Neural cell (in vitro differentiated cells): ENCODE measurements at regions not wholly inside any gene's neighbourhood (a gene's known extent, or its start where the extent isn't known, plus 50 kb on each side); places are given as distances from the start of the nearest gene placed in this dataset.

ENCODE experiments used
- H2AFZ ChIP-seq: fragments of 200-600, 300-800 bp; sonication (generic), shearing (Covaris generic); 2 replicates; pipeline ENCODE4 v1.6.0; 2014; ENCODE audit warnings: low read depth, mild to moderate bottlenecking, antibody characterized with exemption, low read length, moderate library complexity
- H3F3A ChIP-seq: fragments of 200-600 bp; shearing (Covaris generic); 2 replicates; pipeline ENCODE4 v1.6.1; 2016; ENCODE audit warnings: mild to moderate bottlenecking, moderate library complexity, mixed read lengths, antibody characterized with exemption, low read length; ENCODE audit not compliant: insufficient read depth, poor library complexity, severe bottlenecking
- H3K27ac ChIP-seq: fragments of 200-600, 300-800 bp; sonication (generic), shearing (Covaris generic); 2 replicates; pipeline ENCODE4 v1.5.1; 2014; ENCODE audit warnings: mild to moderate bottlenecking, low read length, moderate library complexity
- H3K27me3 ChIP-seq: fragments of 300-800, 200-600 bp; sonication (generic), shearing (Covaris generic); 2 replicates; pipeline ENCODE4 v1.6.0; 2014; ENCODE audit warnings: mild to moderate bottlenecking, low read depth, low read length, moderate library complexity; ENCODE audit not compliant: insufficient read depth
- H3K36me3 ChIP-seq: fragments of 300-800, 200-600 bp; sonication (generic), shearing (Covaris generic); 2 replicates; pipeline ENCODE4 v1.5.1; 2014; ENCODE audit warnings: mild to moderate bottlenecking, antibody characterized with exemption, low read length, moderate library complexity; ENCODE audit not compliant: insufficient read depth
- H3K4me2 ChIP-seq: fragments of 300-800, 200-600 bp; sonication (generic), shearing (Covaris generic); 2 replicates; pipeline ENCODE4 v1.6.0; 2014; ENCODE audit warnings: mild to moderate bottlenecking, low read length
- H3K4me3 ChIP-seq: fragments of 300-800, 200-600 bp; sonication (generic), shearing (Covaris generic); 2 replicates; pipeline ENCODE4 v1.5.1; 2014; ENCODE audit warnings: mild to moderate bottlenecking, low read length, moderate library complexity
- H3K79me2 ChIP-seq: fragments of 200-600 bp; shearing (Covaris generic); replicated peaks from 2 replicates; pipeline ENCODE4 v1.6.0; 2014; ENCODE audit warnings: mild to moderate bottlenecking, low read length, moderate library complexity; ENCODE audit not compliant: insufficient read depth
- H3K9ac ChIP-seq: fragments of 300-800, 200-600 bp; sonication (generic), shearing (Covaris generic); 2 replicates; pipeline ENCODE4 v1.6.1; 2016; ENCODE audit warnings: mild to moderate bottlenecking, low read length, mixed read lengths
- H3K9me2 ChIP-seq: fragments of 200-600 bp; shearing (Covaris generic); 2 replicates; pipeline ENCODE4 v1.6.1; 2016; ENCODE audit warnings: mild to moderate bottlenecking, low read length, mixed read lengths; ENCODE audit not compliant: insufficient read depth
- H3K9me3 ChIP-seq: fragments of 200-600, 300-800 bp; sonication (generic), shearing (Covaris generic); 2 replicates; pipeline ENCODE4 v1.6.1; 2016; ENCODE audit warnings: mild to moderate bottlenecking, mixed run types, low read length, moderate library complexity, mixed read lengths
- H4K20me1 ChIP-seq: fragments of 200-600 bp; shearing (Covaris generic); 2 replicates; pipeline ENCODE4 v1.6.1; 2016; ENCODE audit warnings: mild to moderate bottlenecking, mixed run types; ENCODE audit not compliant: insufficient read depth
- CTCF ChIP-seq: fragments of 450-650 bp; IDR thresholded peaks from 2 replicates; pipeline ENCODE4 v1.5.1; 2014; ENCODE audit warnings: antibody characterized with exemption, mild to moderate bottlenecking, moderate library complexity; ENCODE audit not compliant: poor library complexity, severe bottlenecking
- EP300 ChIP-seq: fragments of 450-650 bp; conservative IDR thresholded peaks from 2 replicates; pipeline ENCODE4 v1.6.1; 2014; ENCODE audit warnings: antibody characterized with exemption, mild to moderate bottlenecking, moderate library complexity; ENCODE audit not compliant: poor library complexity, severe bottlenecking
- EZH2 ChIP-seq: fragments of 200-600, 300-800 bp; shearing (Covaris generic), sonication (generic); IDR thresholded peaks from 2 replicates; pipeline ENCODE4 v1.6.1; 2014; ENCODE audit warnings: antibody characterized with exemption, low read length, borderline replicate concordance, mild to moderate bottlenecking; ENCODE audit not compliant: insufficient read depth, poor library complexity, severe bottlenecking
- MXI1 ChIP-seq: fragments of 450-650 bp; conservative IDR thresholded peaks from 2 replicates; pipeline ENCODE4 v1.6.1; 2014; ENCODE audit warnings: antibody characterized with exemption, mild to moderate bottlenecking; ENCODE audit not compliant: poor library complexity, severe bottlenecking
- POLR2AphosphoS5 ChIP-seq: IDR thresholded peaks from 2 replicates; pipeline ENCODE4 v1.6.1; 2012
- RAD21 ChIP-seq: fragments of 450-650 bp; conservative IDR thresholded peaks from 2 replicates; pipeline ENCODE4 v1.6.1; 2014; ENCODE audit warnings: antibody characterized with exemption, mild to moderate bottlenecking, moderate library complexity
- REST ChIP-seq: IDR thresholded peaks from 2 replicates; pipeline ENCODE4 v1.6.1; 2012; ENCODE audit warnings: borderline replicate concordance
- SMC3 ChIP-seq: fragments of 450-650 bp; conservative IDR thresholded peaks from 2 replicates; pipeline ENCODE4 v1.6.1; 2014; ENCODE audit warnings: antibody characterized with exemption, mild to moderate bottlenecking, moderate library complexity; ENCODE audit not compliant: poor library complexity
- TAF1 ChIP-seq: IDR thresholded peaks from 2 replicates; pipeline ENCODE4 v1.6.1; 2012; ENCODE audit warnings: low read depth

- Histone ChIP-seq H3K9me2 (no peaks in the 10 kb centered on the region), H3K27ac (no peak overlapping the region), H3K4me3 (peak overlapping the region; percentile 94), H3K36me3 (peaks cover 14% of the 10 kb centered on the region), H3K4me2 (no peak overlapping the region), H3K9ac (no peak overlapping the region), H3K9me3 (peaks cover 4% of the 10 kb centered on the region), H3K79me2 (peaks cover 46% of the 10 kb centered on the region), H4K20me1 (no peaks in the 10 kb centered on the region), H3F3A (no peaks in the 10 kb centered on the region), H2AFZ (no peak overlapping the region), H3K27me3 (no peaks in the 10 kb centered on the region)
- TF ChIP-seq SMC3 = no peak
- TF ChIP-seq EP300 = no peak
- no peak for TF ChIP-seq POLR2AphosphoS5
- TF ChIP-seq EZH2 = no peak
- TF ChIP-seq MXI1 = no peak
- no peak for TF ChIP-seq TAF1
- TF ChIP-seq RAD21 = no peak
- TF ChIP-seq REST = no peak
- no peak for TF ChIP-seq CTCF
Measured at GRCh38 chr16:31715915-31716314, 157.7 kb upstream of the ZNF267 start.

DNA sequence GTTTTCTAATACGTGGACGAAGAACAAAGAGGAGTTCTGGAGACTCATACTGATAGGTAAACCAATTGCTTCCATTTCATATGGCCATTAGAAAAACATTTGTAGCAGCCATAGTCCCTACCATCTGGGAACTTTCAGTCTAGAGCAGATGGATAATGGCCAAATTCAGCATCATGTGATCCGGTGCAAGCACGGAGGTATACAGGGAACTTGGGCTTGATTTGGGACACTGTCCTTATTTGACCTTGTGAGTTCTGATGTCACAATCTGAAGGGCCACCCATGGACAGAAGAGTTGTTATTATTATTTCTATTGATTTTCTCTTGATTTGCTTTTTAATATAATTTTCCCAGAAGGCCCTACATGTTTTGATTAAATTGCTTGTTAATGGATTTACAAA, 154.6 kb upstream of the ZNF267 start:
- Histone ChIP-seq H3K9me3 (peaks cover 4% of the 10 kb centered on the region), H2AFZ (no peak overlapping the region), H4K20me1 (no peaks in the 10 kb centered on the region), H3K27ac (no peak overlapping the region), H3K36me3 (peaks cover 14% of the 10 kb centered on the region), H3K4me2 (no peak overlapping the region), H3K79me2 (peaks cover 50% of the 10 kb centered on the region), H3K4me3 (no peak overlapping the region), H3K9ac (no peak overlapping the region), H3K27me3 (no peaks in the 10 kb centered on the region), H3F3A (no peaks in the 10 kb centered on the region), H3K9me2 (no peaks in the 10 kb centered on the region)
- no peak for TF ChIP-seq SMC3
- no peak for TF ChIP-seq EZH2
- no peak for TF ChIP-seq POLR2AphosphoS5
- no peak for TF ChIP-seq MXI1
- TF ChIP-seq REST = no peak
- TF ChIP-seq EP300 = no peak
- TF ChIP-seq CTCF = no peak
- no peak for TF ChIP-seq TAF1
- no peak for TF ChIP-seq RAD21
